ENCODE measurements at regions not wholly inside any gene's neighbourhood (a gene's known extent, or its start where the extent isn't known, plus 50 kb on each side); places are given as distances from the start of the nearest gene placed in this dataset.

DNA sequence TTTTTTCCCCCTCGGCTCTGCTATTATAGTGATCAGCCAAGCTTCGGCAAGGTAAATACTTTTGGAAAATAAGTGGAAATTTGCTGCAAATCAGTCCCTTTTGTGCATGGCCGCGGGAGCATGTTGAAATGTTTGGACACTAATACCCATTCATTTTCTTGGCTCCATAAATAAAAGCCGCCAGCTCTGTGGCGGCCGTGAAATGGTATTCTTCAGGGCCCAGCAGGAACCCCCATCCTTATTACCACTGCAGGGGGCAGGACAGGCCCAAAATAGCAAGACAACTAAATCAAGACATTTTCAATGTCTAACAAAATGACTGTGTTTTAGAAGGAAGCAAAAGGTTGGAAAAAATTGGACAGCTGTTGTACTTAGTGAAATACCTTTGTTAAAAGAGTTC lies 362.3 kb downstream of the NR2F2 start:
- no peak for DNase-seq

GRCh38 chr15:96693515-96693914 lies 363.0 kb downstream of the NR2F2 start:
- DNase-seq: no peak

- DNase-seq: no peak
Measured at GRCh38 chr15:96693990-96694517, 363.6 kb downstream of the NR2F2 start.

- DNase-seq: no peak
Measured at GRCh38 chr15:96695426-96695825, 364.9 kb downstream of the NR2F2 start.

- DNase-seq: no peak
Measured at GRCh38 chr15:96699871-96700401, 369.4 kb downstream of the NR2F2 start.

GRCh38 chr15:96700555-96700954 lies 370.1 kb downstream of the NR2F2 start:
- no peak for DNase-seq

GRCh38 chr15:96701443-96701842 lies 370.9 kb downstream of the NR2F2 start:
- no peak for DNase-seq

- DNase-seq: no peak
Measured at GRCh38 chr15:96701877-96702276, 371.4 kb downstream of the NR2F2 start.

DNA sequence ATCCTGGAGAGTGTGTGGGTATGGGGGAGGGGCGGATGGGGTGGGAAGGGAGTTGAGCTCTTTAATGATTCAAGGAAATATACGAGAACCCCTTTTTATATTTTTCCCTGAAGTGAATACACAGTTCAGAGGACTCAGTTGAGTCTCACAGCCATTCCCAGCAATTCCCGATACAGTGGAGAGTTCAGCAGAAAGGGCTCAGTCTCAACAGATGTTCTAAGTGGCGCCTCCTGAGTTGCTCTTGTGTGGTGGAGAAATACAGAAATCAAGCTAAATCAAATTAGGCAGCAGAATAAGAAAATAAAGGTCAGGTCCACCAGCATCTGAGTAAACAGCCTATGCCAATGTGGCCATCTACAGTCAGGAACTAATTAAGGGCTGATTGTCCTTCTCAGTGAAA lies 372.1 kb downstream of the NR2F2 start:
- DNase-seq: no peak

DNA sequence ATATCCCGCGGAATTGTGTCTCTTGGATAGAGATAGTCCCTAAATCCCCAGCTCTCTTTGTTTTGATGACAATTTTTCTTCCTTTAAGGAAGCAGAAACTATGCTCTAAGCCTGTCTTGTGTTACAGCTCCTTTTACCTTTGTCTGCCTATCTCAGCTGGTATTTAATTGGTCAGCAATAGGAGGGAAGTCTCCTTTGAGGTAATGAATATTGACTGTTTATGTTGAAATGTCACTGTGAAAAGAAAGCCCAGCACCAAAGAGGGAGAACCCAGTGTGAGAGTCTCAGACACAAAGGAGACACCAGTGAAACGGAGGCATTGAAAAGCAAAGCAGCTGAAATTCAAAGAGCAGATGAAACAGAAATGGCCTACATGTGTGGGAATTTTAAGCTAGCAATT lies 372.6 kb downstream of the NR2F2 start:
- no peak for DNase-seq

DNA sequence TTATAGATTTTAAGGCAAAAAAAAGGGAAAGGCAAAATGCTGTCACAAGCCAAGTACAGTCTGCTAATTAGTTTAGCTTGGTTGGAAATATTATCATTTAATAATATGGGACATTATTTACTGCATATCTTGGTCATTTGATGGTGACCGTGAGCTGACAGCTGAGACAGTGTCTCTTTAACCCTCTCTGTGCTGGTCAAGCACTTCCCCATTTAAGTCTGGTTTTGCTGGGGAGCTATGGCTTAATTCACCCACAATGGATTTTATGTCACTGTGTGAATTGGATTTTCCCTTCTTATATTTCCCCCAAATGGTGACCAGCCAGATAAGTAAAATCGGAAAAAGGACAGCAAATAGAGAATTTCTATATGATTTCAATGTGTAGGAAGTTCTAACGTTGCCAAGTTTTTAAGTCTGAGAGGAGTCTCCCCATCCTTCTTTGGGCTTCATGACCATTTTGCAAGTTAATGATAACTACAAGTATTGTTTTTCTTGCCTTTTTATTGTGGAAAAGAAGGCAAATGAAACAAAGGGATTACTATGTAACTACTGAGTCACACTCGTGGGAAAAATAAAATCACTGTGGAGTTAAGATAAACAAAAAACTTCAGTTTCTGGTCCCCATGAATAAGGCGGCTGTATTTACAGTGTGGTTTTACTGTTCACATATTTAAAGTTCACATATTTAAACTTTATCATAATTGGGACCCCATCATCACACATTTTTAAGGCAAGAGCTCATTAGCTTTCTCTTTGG lies 373.5 kb downstream of the NR2F2 start:
- no peak for DNase-seq

DNA sequence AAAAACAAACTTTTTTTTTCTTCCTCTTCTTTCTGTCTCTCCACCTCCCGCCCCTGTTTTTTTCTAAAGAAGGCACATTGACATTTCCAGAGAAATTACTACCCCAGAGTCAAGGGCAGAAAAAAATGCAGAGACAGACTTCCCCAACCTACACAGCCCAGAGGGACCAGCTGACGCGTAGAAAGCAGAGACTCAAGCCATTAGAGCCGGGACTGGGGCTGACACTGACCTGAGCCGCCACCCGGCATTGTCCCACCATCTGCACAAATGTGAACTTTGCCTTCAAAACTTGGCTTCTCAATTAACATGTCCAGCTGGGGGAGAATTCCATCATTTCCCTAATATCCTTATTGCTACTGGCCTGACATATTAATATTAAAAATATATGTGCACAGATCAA lies 385.6 kb downstream of the NR2F2 start:
- DNase-seq: no peak

- no peak for DNase-seq
Measured at GRCh38 chr15:96716478-96716877, 386.0 kb downstream of the NR2F2 start.

GRCh38 chr15:96720251-96720650 lies 389.8 kb downstream of the NR2F2 start:
- no peak for DNase-seq

DNA sequence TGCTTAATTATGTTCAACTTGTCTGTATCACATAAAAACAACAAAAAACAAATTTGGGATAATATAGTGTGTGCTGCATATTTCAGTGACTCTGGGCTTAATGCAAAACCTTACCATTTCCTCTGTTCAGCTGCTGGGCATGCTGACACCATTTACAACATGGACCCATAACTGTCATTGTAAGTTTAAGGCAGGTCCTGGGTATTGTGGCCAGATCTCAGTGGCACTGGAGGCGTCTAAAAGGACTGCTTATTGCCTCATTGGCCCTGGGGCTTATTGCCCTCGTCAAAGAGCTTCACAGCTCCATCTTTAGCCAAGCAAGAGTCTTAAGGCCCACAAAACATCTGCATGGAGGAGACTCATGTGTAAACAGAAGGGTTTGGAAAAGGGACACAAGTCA lies 390.2 kb downstream of the NR2F2 start:
- no peak for DNase-seq

DNA sequence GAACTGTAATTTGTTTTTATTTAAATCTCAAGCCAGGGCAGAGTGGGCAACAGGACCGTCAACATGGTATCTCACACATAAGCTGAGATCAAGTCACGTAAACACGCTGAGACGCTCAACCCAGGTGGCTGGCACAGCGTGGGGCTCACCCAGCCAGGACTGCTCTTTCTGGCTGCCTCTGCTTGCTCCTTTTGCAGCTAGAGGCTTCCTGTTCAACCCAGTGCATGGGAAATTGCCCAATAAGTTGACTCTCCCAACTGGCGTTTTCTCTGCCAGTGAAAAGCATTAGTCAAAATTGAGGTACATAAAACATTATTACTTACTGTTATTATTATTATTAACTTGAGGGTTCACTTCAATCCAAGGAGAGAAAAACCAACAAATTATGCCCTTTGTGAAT lies 398.1 kb downstream of the NR2F2 start:
- DNase-seq: no peak

DNA sequence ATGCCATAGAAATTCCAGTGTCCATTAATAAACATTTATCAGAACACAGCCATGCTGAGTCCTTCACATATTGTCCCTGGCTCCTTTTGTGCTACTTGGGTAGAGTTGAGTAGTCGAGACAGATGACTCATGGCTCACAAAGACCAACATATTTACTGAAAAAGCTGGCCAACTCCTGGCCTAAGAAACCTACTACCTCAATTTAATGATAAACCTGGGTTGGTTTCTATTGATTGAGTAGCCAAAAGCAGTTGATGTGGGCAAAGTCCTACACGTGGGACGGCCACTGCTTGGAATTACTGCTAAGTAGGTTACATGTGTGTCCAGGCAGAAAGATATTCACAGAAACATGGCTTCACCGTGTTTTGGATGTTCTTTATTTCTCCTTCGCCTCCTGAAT lies 402.2 kb downstream of the NR2F2 start:
- no peak for DNase-seq

- DNase-seq: no peak
Measured at GRCh38 chr15:96733721-96734120, 403.2 kb downstream of the NR2F2 start.

DNA sequence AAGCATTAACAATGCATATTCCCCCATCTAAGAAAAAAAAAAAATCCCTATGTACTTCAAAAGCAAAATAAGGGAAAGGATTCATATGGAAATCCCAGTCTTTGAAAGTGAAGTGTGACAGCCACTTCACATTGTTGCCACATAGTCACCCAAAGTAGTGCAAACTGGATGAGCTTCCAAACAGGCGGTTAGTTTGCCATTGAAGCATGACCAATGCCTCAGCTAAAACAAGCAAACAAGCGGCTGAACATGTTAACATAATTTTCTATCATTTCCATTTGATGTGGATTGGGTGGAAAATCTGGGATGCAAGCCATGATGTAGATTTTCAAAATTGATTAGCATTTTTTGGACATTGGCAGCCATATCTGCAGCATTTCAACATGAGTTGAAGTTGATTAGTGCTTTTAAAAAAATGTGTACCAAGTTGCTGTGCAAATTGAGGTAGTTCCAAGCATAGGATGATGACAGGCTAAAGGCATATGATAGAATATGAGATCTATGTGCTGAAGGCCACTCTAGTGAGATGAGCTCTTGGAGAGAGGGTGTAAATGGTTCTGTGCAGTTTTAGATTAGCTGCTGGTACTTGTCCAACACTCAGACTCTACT lies 405.2 kb downstream of the NR2F2 start:
- no peak for DNase-seq

- no peak for DNase-seq
Measured at GRCh38 chr15:96736384-96736783, 405.9 kb downstream of the NR2F2 start.

DNA sequence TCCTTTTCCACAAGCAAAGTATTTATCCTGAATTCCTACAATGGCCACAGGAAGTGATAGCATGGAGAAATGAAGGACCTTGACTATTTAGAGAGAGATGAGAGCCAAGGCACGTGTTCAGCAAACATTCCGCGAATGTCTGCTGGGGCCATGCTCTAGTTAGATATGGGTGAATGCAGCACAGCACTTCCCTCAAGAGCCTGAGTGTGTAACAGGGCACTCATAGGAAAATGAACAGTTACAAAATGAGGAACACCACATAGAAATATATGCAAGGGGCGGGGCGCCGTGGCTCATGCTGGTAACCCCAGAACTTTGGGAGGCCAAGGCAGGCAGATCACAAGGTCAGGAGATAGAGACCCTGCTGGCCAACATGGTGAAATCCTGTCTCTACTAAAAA lies 406.9 kb downstream of the NR2F2 start:
- DNase-seq: no peak

DNA sequence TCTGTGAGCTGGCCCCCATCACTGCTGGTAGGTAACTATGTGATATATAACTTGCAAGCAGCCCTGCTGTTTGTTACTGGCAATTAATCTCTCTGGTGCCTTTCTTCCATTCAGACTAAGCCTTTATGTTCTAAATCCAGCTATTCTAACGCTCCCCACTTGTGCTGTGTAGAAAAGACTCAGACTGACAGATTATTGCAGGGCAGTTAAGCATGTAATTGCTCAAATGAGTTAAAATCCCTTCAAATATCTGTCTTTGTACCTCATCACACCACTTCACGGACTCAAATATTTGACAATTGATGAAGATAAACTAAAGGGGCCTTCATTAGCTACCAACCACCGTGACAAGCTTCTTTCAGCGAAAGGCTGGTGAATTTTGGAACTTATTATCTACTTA lies 416.2 kb downstream of the NR2F2 start:
- DNase-seq: no peak

DNA sequence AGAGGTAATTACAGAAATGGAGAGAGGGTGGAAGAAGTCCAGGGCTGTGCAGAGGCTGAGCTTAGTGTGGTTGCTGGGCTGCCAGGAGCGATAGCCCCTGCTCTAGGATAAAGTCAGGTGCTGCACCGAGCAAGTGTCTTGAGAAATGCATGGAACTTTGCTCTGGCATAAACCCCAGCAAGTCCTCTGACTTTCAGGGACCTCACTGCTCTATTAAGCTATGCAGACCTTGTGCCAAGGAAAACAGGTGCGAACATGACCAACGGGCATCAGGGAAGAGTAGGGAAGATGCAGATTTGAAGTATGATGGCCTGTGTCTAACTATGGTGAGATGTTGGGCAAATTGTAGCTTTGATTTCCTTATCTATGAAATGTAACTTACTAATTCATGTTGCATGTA lies 416.8 kb downstream of the NR2F2 start:
- DNase-seq: no peak

DNA sequence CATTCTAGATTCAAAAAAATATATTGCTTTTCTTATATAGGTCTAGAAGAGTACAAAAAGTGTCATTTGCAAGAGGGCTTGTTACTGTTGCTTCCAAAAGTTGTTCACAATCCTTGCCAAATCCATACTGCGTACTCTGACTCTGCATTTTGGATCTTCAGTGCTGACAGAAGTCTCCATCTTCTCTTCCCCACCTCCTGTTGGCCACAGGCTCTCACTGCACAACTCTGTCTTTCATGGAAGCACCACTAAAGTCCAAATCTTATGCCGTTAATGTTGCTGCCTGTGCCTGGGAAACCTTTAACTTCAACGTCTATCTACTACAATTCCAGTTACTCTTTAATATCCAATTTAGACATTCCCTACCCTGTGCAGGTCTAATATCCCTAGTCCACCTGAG lies 419.9 kb downstream of the NR2F2 start:
- no peak for DNase-seq
